Fibroblast of skin of left quadriceps (primary cell): ENCODE measurements at regions not wholly inside any gene's neighbourhood (a gene's known extent, or its start where the extent isn't known, plus 50 kb on each side); places are given as distances from the start of the nearest gene placed in this dataset.

Experiments used
- DNase-seq, 2 experiments: peaks; one replicate each; pipeline ENCODE4 v3.0.0-alpha.2; 2013; ENCODE audit warnings: low read depth in 2 of 2

DNA sequence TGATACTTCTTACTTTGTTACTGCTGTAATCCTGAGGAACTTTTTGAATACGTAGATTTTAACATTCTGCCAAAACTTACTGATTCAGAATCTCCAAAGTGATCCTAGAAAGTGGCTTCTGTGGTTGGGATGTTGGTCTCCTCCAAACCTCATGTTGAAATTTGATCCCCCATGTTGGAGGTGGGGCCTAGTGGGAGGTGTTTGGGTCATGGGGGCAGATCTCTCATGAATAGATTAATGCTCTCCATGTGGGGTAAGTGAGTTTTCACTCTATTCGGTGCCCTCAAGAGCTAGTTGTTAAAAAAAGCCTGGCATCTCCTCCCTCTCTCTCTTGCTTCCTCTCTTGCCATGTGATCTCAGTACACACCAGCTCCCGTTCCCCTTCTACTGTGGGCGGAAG lies 329.9 kb downstream of the HRH4 start:
- DNase-seq: no peak

DNA sequence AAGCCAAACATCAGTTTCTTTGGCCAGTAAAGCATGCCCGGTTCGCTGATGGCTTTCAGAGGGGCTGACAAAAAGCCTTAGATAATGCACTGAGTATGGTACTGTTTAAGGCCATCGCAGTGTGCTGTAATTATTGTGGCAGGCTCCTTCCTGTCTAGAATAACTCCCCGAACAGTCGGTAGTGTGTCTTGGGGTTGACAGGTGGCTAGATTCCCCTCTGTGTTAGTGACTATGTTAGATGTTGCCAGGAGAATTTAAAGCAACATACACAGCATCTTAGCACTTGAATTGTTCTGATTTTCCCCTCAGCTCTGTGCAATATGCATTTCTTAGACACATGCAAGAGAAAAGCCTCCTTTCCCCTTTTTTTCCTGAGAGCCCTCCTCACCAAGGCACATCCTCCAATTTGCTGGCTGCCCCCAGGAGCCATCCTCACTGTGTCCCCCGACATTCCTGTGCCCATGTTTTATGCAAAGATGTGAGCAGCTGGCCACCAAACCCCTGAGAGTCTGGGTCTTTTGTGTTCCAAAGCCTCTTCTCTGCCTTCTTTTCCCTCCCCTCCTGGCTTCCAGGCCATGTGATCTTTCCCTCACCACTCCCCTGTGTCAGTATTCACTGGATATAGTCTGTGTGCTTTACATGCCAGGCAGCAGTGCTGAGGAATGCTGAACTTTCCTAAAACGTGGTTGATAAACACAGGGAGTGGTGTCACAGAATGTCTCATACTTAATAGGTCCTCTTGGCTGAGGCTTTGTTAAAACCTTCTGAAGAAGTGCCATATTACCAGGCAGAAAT lies 331.5 kb downstream of the HRH4 start:
- no peak for DNase-seq

DNA sequence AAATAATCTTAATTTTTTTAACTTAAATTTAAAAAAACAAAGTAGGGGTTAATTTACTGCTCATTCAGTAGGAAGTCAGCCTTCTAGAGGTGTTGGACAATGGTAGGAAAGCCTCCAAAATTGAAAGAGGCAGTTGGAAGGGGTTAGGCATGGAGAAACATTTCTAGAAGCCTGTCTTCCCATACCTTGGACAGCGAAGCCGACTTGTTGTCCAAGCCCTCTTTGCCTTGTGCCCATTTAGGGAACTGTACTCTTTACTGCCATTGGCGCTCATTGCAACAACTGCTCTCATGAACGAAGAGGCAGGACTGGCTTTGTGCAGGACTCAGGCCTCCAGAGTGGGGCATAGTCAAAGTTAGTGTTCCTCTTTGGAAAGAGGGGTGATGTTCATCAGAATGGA lies 333.3 kb downstream of the HRH4 start:
- DNase-seq: no peak

DNA sequence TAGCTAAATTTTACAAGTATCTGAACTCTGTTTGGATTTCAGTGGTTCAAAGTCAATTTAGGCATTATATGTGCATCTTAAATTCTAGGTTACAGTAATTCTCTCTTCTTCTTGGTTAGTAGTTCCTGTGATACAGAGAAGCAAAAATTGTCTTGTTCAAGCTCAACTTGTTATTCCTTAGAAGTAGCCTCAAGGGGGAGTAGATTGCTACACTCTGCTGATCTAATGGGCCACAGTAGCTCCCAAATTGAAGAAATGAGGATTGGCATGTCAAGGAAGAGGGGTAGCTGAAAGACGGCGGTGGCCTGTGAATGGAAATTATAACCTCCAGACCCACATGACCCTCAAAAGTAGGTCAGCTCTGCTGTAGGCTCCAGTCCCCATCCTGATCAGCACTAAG lies 334.7 kb downstream of the HRH4 start:
- no peak for DNase-seq

DNA sequence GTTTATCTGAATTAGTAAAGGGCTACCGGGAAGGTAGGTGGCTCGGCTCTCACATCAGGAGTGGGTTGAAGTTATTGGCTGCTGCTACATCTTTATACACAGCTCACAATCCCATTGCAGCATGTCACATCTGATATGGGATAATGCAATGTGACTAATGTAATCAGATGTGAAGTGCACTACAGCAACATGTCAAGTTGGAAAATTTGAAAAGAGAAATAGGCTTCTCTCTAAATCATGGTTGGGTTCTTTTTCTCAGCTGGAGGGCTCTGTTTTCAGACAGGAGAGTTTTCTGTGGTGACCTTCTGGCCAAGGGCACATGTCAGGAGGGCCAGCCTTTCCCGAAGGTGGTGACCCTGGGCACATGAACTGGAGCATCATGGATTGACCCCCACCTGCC lies 337.5 kb downstream of the HRH4 start:
- DNase-seq: no peak

DNA sequence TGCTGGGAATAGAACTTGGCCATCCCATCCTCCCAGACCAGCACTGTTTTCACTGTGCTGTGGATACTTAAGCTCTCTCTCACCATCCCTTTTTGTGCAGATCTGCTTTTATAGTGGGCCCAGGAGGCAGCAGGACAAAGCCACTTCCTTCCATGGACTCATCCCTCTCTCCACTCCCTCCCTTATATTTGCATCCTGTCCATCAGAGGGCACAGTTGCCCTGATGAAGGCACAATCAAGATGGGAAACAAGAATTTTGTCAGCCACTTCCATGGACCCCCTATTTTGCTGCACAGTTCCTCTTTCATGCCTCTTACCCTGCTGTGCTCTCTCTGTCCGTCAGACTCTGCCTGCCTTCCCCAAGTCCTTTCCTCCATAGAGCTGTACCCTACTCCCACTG lies 338.7 kb downstream of the HRH4 start:
- no peak for DNase-seq

DNA sequence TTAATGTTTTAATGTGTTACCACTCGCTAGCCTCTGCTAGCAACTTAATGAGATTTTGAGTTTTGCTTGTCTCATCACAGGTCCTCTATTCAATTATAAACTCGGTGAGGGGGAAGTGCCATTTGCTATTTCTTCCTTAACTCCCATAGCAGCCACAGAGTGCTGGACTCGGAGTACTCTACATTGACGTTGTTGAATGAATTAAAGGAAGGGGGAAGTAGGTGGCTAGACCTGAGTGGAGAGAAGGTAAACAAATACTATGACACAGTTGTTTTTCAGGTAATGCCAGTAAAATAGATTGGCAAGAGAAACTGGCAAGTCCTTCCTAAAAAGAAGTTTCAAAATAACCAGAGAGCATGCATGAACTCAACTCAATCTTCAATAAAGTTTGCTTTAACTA lies 339.3 kb downstream of the HRH4 start:
- no peak for DNase-seq

DNA sequence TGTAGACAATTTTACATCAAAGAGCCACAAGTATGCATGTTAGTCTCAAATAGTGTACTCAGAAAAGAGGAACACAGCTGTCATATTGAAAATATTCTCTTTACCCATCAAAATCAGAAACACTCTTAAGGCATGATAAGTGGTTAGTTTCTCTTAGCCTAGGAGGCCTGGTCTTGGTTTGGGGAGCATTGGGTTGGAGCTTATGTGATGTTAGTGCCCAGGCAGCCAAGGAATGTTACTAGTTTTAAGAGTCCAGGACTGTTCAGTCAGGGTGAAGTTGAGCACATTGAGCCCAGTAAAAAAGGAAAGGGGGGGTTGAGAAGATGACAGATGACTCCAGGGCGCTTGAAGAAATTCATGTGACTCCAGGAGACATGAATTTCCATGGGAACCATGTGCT lies 340.6 kb downstream of the HRH4 start:
- no peak for DNase-seq

DNA sequence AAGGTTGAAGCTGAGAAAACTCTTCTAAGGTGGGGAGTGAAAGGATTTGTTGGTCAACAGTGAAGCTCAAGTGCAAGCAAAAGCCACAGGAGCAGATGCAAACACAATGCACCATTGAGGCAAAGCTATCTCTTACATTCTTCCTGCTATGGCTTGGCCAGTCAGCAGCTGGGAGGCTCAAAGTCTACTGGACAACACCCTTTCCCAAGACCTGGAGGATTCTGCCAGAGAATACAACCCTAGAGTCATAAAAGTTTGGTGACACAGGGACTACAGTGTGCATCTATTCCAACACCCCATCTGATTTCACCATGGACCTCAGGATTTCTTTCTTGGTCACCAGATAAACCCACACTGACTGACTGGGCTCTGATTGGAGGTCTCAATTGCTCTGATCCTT lies 342.0 kb downstream of the HRH4 start:
- DNase-seq: no peak

DNA sequence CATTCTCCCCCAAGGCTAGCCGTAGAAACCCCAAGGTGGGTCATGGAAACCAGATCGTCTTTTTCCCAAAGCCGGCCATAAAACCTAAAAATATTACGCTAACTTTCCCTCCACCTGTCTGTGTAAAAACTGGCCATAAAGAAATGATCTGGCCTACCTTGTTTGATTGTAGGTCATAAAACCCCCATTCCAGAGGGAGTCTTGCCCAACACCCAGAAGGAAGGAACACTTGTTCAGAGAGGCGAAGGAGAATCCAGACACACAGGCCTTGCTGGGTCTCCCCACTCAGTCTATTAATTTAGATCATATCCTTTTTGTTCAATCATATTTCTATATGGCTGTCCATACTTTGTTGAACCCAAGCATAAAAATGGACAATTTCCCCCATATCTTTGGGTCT lies 344.7 kb downstream of the HRH4 start:
- DNase-seq: no peak

DNA sequence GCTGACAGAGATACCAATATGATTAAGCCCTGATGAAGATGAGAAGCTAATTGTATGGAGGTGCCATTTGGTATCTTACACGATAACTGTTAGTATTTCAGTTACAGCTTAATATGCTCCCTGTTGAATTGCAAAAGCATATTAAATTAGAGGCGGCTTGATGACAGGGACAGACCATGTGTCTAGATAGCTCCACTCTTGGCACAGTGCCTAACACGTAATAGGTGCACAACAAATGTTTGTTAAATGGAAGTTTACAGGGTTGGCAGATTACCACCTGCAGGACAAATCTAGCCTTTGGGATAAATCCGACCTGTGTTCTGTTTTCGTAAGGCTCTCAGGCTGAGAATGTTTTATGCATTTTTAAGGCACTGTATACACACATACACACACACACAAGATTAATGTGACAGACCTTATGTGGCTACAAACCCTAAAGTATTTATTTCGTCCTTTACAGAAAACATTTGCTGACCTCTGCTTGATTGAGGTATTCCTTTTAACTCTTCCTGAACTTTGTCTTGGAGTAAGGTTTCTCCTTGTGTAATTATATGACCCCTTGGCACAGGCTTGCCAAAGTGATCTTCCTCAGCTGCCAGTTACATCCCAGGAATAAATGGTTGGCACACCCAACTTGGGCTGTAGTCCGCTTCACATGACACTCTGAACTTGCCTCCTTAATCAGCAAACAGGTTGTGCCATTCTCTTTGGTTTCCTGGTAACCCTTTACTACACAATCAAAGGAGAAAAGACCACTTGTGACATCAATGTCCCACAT lies 348.9 kb downstream of the HRH4 start:
- DNase-seq: no peak

DNA sequence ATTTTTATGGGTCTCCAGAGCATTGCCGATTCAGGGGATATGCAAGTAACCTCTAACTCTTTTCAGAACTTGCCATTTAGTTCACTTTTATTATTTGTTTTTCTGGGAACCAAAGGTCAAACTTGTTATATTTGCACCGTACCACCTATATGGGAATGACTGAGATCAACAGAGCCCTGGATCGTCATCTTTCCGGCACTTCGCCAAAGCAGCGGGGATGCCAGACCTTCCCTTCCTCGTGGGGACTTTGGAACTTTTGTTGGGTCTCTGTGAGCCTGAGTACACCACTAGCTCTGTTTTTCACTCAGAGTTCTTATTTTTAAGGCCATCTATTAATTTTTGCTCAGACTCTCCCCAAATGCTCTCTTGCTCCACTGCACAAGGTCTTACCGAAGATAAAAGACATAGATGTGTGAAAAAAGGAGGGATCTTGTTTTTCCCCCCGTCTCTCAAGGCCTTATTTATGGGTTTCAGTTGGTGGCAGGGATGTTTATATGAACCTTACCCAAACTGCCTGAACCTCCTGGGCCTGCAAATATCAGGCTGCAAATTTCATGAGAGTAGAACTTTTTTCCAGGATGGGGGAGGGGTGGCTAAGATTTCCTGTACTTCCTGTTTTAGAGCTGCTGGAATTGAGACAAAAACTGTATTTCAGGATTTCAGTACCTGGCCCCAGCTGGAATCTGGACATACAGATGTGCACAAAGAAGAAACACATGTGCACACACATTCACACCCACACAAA lies 350.3 kb downstream of the HRH4 start:
- DNase-seq: no peak

DNA sequence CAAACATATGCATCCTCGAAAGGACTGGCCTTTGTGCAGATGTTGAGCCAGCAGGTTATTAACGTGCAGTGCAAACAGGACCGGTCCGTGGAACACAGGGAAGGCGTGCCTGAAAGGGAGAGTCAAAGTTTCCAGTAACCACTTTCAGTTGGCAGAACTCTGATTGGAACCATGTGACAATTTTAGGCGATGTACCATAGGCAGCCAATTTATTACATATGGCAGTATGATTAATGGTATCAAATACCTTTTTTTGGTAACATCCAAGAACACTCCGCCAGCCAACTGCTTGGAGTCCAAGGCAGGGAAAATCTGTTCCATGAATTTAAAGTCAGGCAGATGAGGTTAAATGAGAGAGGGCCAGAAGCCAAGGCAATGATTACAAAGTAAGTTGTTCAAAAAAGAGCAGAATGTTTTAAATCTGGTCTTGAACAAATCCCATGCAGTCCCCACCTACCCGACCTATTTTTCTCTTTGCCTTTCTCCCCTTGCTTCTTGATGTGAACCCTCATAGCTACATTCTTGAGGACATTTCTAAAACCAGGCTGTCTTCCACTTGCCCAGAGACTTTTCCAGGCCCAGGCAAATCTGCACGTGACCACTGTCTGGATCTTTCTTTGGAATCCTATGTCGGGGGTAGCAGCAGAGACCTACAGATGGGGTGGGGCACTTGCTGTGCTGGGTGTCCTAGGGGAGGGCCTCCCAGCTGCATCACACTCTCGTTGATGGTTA lies 351.7 kb downstream of the HRH4 start:
- no peak for DNase-seq

DNA sequence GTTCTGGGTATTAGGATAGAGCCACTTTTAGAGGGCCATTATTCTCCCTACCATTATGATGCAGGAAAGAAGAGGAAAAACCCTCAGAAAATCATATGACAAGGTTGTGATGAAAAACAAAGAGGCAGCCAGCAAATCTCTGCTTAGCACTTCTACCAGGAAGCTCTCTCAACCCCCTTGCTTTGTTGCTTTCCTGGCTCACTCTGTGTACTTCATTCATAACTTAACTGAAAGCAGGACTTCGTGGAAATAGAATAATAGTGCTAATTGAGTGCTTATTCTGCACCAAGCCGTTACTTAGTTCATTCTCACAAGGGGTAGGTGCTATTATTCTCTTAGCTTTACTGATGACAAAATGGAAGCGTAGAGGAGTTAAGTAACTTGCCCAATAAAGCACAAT lies 354.1 kb downstream of the HRH4 start:
- DNase-seq: no peak

DNA sequence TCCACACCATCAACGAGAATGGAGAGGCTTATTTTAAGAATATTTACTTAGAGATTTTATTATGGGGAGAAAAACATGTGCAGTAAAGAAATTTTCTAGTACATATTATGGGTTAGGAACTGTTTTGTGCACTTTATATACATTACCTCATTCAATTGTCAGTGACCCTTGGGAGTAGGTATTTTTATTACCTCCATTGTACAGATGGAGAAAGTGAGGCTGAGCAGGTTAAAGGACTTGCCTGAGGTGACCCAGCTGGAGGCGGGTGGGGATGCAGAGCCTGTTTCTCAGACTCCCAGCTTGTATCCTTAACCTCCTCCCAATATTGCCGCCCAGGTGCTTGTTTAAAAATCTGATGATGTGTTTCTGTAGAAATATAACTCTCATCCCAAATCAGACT lies 356.7 kb downstream of the HRH4 start:
- no peak for DNase-seq

DNA sequence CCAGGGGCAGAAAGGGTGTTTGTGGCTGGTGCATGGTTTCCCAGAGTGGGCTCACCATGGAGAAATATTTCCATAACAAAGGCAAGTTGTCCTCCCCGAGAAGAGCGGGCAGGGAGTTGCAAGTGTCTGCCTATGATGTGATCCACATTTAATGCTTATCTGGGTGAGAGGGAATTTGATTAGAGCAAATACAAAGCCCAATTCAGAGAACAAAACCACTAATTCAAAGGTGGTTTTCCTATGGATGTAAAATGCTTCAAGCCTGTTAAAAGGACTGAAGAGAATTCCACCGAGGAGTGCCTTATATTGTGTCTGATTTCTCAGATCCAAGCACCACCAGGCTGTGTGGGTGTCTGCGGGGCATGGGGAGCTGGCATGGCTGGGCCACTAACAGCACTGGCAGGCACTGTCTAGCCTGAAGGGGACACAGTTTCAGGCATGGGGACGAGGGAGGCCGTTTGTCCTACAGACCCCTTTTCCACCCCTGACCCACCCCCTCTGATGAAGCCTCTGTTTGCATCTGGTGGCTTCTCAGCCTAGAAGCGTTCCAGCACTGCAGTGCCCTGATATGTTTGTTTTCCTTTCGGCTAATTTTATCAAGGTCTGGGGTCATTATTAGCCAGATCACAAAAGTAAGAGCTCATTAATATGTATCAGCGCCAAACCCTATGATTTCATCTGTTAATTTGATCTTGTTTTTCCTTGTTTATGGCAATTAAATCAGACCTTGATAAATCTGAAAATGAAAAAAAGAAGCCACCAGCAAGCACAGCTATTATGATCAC lies 357.3 kb downstream of the HRH4 start:
- no peak for DNase-seq

DNA sequence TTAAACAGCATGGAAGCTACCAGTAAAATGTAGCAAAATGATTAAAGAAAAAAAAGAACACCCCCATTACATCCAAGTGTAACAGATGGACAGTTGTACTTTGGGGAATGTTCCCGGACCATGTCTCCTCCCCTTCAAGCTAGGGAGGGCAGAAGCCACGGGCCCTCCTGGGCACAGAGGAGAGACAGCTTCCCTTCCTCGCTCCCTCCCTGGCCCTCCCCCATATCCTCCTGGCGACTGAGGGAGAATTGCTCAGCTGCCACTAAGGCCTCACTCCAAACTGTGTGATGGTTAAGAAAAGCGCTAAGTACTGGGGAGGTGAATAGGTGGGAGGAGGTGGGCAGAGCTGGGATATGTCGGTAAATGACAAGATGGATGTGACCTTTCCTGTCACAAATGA lies 358.0 kb downstream of the HRH4 start:
- no peak for DNase-seq

DNA sequence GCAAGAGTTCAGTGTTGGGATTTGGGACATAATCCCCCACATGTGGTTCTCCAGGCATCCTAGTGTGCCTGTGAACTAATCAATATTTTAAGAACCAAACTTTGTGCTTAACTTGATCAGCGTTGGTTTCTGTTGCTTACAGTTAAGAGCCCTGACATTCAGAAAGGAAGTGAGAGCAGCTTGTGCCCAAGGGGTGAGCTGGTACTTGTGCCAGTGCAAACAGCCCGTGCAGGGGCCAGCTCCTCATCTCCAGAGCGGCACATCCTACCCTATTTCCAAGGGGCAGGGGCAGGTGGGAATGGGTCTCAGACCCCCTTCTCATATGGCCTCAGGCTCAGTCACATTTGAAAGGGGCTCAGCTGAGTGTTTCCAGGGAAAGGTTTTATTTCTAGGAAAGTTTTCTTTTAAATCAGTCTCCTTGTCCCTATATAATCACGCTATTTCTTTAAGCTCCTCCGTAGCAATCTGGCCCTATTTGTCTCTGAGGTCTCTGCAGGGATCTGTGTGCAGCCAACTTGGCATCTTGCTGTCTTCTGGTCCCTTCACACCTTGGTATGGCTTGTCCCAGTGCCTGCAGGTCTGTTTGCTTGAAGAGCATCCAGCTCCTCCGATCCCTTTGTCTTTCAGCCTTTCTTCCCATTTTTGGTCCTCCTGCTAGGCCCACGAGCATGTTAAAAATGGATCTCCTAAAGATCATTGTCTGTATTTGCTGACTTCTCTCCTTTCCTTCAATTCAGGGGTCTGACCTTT lies 358.9 kb downstream of the HRH4 start:
- no peak for DNase-seq

DNA sequence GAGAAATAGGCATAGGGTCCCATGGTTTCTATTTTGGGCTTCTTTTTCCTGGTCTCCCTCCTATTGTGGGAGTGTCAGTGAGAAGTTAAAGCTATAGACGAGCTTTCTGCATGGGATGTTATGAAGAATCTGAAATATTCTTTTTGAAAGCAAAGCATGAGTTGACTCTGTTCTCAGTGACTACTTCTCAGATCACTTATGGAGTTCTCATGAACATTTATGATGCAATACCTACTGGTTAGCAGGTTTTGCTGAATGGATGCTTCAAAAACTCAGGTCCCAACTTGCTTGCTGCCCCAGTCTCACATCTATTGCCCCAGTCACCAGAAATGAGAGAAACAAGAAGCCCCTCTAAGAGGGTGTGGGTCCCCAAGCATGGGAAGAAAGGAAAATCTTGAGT lies 365.0 kb downstream of the HRH4 start:
- DNase-seq: no peak

DNA sequence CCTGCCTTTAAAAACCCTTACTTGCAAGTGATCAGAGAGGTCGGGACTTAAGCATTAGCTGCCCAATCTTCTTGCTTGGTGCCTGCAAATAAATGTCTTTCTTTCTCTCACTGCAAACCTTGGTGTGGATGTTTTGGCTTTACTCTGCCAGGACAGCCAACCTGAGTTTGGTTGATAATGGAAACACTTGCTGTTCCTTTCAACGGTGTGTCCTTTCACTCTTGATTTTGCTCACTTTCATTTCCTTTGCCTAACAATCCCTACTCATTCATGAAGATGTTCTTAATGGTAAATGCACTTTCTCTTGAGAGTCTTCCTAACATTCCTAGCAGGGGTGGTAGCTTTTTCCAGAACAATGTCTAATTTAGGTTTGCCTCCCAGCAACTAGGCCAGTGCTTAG lies 366.2 kb downstream of the HRH4 start:
- no peak for DNase-seq

DNA sequence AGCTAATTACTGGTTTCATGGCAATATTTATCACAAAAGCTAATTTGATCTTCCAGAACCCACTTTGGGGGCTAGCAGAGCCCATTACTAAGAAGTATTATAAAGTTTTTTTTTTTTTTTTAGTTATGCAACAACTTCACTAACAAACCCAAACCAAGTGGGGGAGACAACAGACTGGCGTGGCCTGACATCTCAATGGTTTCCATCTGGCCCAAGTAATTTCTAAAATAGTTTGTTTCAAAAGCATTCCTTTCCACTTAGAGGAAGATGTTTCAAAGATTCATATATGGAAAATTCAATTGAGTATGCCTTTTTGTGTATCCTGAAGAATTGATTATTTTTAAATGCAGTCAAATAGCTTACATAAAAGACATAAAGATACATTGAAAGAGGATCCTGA lies 367.1 kb downstream of the HRH4 start:
- DNase-seq: peak; percentile 14 to 32
